AG04449 (cell line): ENCODE measurements at regions not wholly inside any gene's neighbourhood (a gene's known extent, or its start where the extent isn't known, plus 50 kb on each side); places are given as distances from the start of the nearest gene placed in this dataset.
A peak's percentile ranks its signal among the peaks of the same experiment; 100 is the strongest.

Experiments used
- CTCF ChIA-PET: fragments of 350-600 bp; formaldehyde crosslinking; extraction: SDS; loops from one replicate; lab custom pipeline; 2021; ENCODE audit warnings: antibody characterized with exemption; lab: Yijun Ruan, JAX
- POLR2A ChIA-PET: fragments of 400-600, 350-600 bp; formaldehyde crosslinking; extraction: SDS; loops from one replicate; lab custom pipeline; 2020; ENCODE audit warnings: antibody characterized with exemption, inconsistent platforms; lab: Yijun Ruan, JAX
- DNase-seq: peaks from one replicate; pipeline ENCODE4 v3.0.0-alpha.2; 2010; ENCODE audit warnings: low read depth, low spot score
- H3K4me3 ChIP-seq: 2 replicates; pipeline ENCODE4 v1.5.1; 2011; ENCODE audit warnings: low read depth, mild to moderate bottlenecking, control low read depth, low read length
- TF ChIP-seq, protein P1 (sequence below): IDR thresholded peaks from one replicate; pipeline ENCODE4 v1.5.1; 2011; ENCODE audit warnings: mild to moderate bottlenecking, moderate library complexity, low read length, control low read depth, inconsistent platforms; ENCODE audit not compliant: insufficient read depth; ENCODE audit errors: missing control alignments

DNA sequence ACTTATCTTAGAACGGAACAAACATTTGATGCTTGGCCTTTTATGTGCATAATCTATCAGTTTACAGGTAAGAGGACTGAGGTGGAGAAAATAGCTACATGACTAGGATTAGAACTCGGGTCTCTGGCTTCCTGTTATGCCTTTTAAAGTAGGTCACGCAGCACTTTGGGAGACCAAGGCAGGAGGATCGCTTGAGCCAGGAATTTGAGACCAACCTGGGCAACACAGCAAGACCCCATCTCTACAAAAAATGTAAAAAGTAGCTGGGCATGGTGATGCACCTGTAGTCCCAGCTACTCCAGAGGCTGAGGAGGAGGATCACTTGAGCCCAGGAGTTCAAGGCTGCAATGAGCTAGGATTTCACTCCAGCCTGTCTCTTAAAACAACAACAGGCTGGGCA is 81.9 kb upstream of the AKT3 start:
- H3K4me3 ChIP-seq = no peak overlapping the region
- TF ChIP-seq, protein P1, sequence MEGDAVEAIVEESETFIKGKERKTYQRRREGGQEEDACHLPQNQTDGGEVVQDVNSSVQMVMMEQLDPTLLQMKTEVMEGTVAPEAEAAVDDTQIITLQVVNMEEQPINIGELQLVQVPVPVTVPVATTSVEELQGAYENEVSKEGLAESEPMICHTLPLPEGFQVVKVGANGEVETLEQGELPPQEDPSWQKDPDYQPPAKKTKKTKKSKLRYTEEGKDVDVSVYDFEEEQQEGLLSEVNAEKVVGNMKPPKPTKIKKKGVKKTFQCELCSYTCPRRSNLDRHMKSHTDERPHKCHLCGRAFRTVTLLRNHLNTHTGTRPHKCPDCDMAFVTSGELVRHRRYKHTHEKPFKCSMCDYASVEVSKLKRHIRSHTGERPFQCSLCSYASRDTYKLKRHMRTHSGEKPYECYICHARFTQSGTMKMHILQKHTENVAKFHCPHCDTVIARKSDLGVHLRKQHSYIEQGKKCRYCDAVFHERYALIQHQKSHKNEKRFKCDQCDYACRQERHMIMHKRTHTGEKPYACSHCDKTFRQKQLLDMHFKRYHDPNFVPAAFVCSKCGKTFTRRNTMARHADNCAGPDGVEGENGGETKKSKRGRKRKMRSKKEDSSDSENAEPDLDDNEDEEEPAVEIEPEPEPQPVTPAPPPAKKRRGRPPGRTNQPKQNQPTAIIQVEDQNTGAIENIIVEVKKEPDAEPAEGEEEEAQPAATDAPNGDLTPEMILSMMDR = no peak
- DNase-seq = no peak
- ChIA-PET CTCF (interaction anchor here (1.0 to 2.1 kb wide), 4 partner anchors 11 to 367 kb away, joined by 3 to 6 read pairs (median 4); no protein-coding TSS in a partner anchor), POLR2A (no interaction called here)

DNA sequence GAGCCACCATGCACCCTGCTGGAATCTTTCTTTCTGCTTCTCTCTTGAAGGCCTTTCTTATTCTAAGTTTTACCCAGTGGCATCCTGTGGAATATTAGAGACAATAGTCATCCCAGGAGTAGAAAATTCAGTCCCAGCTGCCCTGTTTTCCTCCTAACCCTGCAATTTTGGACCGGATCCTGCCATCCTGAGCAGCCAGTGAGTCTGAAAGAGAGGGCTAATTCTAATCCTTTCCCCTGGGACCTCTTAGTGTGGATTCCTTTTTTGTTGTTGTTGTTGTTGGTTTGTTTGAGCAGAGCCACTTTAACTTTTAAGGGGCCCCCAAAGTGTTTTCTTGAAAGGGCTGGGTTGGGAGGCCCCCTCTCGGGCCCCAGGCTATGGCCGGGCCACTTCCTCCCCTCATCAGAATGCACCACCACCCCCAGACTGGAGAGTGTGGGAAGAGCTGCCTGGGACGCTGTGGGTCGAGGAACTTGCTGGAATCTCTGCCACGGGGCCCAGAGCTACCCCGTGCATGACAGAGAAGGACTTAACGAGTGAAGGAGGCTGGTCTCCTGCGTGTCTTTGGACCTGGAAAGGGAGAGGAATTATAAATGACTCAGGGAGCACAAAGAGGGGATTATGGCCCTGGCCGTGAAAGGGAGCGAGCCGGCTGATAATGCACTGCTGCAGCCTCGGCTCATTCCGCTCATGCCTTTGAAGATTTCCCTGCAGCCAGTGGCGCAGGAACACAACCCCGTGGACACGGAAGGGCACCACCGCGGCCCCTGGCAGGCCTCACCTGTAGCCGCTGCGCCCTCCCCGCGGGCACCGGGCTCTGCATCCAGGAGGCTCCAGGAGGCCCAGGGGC is 81.0 kb upstream of the AKT3 start:
- POLR2A ChIA-PET = interaction anchor here (0.6 kb wide), 1 partner anchor 135 kb away, joined by 3 read pairs; no protein-coding TSS in a partner anchor
- TF ChIP-seq, protein P1 = no peak
- DNase-seq = no peak
- H3K4me3 ChIP-seq = no peak overlapping the region
- CTCF ChIA-PET = interaction anchor here (1.0 to 1.5 kb wide), 3 partner anchors 15 to 368 kb away, joined by 3 to 6 read pairs (median 4); no protein-coding TSS in a partner anchor

DNA sequence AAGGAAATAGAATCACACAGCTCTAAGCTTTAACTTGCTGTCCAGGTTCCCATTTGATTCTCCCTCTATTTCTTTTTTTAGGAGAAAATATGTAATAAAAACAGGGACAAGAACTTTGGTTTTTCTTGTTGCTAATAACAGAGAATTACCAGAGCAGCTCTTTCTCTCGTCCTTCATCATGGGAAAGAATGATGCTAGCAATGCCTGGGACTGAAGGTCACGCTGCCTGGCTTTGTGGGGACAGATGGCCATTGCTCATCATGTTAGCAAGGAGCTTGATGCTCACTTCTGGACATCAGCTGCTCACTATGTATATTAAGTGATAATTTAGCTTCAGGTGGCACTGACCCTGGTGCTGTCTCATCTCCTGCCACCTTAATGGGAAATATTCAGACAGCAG is 77.3 kb upstream of the AKT3 start:
- POLR2A ChIA-PET = interaction anchor here (0.7 to 1.1 kb wide), 2 partner anchors 10 to 78 kb away, joined by 3 to 4 read pairs; no protein-coding TSS in a partner anchor
- DNase-seq = no peak
- TF ChIP-seq, protein P1 = no peak
- CTCF ChIA-PET = interaction anchor here (1.3 kb wide), 1 partner anchor 23 kb away, joined by 4 read pairs; no protein-coding TSS in a partner anchor
- no peak overlapping the region; the same call in 1 of the 2 replicates for H3K4me3 ChIP-seq

DNA sequence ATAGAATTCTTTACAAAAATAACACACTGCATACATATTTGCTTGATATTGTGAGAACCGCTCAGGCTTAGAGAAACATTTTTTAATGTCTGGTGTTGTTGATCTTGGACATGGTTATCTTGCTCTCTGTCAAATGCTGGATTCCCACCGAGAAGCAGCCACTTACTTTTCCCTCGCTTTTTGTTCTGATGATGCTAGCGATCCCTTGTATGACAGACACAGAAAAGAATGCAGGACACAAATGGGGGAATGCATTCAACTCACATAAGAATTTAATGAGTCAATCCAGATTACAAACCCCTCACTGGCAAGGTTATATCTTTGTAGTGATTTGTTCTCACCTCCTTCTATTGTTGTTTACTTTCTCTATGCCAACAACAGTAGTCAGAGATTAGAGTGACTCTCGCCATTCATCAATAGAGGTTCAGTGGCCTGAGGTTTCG is 76.8 kb upstream of the AKT3 start:
- TF ChIP-seq, protein P1 = no peak
- CTCF ChIA-PET = interaction anchor here (1.3 kb wide), 1 partner anchor 23 kb away, joined by 4 read pairs; no protein-coding TSS in a partner anchor
- POLR2A ChIA-PET = interaction anchor here (1.0 to 1.1 kb wide), 2 partner anchors 9 to 23 kb away, joined by 3 to 4 read pairs; no protein-coding TSS in a partner anchor

DNA sequence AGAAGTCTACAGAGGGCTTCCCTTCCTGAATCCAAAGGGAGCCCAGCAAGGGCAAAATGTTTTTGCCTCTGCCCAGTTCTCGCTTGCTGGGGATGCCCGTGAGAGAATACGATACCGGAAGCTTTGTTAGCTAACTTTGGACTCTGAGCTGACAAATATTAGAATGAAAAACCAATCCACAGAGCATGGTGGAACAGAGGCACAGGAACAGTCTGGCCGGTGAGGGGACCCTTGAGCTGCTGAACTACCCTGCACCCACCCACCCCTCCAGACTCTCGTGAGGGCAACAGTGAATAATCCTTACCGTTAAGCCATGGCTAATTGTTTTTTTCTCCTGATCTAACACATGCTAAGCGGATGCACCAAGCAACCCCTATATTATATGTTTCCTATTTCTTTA is 76.3 kb upstream of the AKT3 start:
- no peak for DNase-seq
- no peak overlapping the region for H3K4me3 ChIP-seq
- TF ChIP-seq, protein P1 = no peak
- ChIA-PET CTCF (no interaction called here), POLR2A (interaction anchor here (1.0 kb wide), 1 partner anchor 22 kb away, joined by 3 read pairs; no protein-coding TSS in a partner anchor)

More for the DNA sequence above, 76.8 kb upstream of the AKT3 start:
- no peak overlapping the region; the same call in 1 of the 2 replicates for H3K4me3 ChIP-seq
- DNase-seq = peak; percentile 96
